LNCAP (cell line): ENCODE measurements at regions not wholly inside any gene's neighbourhood (a gene's known extent, or its start where the extent isn't known, plus 50 kb on each side); places are given as distances from the start of the nearest gene placed in this dataset.

ENCODE experiments used
- CTCF ChIP-seq: fragments of 450-650 bp; IDR thresholded peaks from 2 replicates; pipeline ENCODE4 v1.5.1; 2017; ENCODE audit warnings: mild to moderate bottlenecking

- TF ChIP-seq CTCF, result no peak
These were observed 108.7 kb upstream of the DUSP10 start for GRCh38 chr1:221850470-221851187.

DNA sequence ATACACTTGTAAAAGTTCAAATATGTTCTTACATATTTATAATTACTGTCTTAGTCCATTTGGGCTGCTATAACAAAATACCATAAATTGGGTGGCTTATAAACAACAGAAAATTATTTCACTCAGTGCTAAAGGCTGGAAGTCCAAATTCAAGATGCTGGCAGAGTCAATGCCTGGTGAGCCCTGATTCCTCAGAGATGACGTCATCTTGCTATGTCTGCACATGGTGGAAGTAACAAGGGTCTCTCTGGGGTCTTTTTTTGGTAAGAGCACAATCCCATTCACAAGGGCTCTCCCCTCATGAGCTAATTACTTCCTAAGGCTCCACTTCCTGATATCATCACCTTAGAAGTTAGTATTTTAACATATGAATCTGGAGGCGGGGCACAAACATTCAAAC, 108.0 kb upstream of the DUSP10 start:
- no peak for TF ChIP-seq CTCF

GRCh38 chr1:221849110-221849509, 107.2 kb upstream of the DUSP10 start:
- no peak for TF ChIP-seq CTCF

- TF ChIP-seq CTCF, result no peak
These were observed 105.8 kb upstream of the DUSP10 start for GRCh38 chr1:221847676-221848075.

DNA sequence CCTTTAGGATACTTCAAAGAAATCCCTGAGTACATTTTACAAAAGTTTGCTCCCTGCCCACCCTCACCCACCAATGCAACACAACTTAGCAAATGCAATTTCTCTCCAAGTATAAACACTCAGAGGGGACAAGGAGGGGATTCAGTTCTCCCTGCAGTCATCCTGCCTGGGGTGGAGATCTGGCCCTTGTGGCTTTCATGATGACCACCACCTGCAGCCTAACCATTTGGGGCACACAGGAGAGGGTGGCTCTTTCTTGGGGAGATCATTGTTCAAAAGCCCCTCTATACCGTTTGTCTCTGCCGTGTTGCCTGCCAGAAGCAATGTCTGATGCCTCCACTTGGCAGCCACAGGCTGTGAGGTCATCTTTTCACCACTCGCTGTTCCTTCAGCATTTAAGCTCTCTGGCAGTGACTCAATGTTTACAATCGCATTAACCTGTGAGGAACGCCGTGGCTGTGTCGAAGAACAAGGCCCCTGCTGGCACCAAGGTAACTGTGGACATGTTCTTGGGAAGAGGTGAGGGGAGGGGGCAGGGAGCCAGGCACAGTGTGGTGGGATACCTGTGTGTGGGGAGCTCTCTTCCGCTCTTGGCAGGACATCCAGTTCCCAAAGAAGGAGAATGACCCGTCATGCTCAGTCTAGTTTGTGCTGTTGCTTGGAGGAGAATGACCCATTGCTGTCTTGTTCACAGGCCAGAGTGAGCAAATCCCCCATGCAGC, 103.9 kb upstream of the DUSP10 start:
- TF ChIP-seq CTCF, result no peak

GRCh38 chr1:221841983-221842335, 100.1 kb upstream of the DUSP10 start:
- TF ChIP-seq CTCF, result no peak

DNA sequence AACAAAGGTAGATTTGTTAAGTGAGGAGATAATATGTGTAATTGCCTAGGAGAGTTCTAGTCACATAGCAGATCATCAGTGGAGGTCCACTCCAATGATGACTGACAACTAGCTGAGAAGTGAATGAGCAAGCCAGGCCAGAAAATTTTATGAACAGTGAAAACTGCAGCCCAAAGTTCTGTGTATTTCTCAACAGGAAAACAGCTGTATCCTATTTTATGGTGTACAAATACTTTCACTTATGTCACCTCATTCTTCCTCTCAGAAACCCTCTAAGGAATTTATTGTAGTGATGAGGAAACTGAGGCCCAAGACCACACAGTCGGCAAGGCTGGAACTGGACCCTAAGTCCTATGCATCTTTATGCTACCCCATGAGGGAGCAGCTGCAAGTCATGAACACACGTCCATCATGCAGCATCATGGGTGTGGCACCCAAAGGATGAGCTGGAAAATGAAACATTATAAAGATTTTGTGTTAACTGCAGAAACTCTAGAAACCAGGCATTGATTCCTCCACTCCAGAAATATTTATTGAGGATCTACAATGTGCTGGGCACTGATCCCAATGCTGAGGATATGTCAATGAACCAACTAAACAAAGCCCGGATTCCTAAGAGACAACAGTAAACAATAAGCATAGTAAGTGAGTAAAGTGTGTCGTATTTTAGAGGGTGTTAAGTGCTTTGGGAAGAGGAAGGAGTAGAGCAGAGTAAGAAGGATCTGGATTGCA, 99.5 kb upstream of the DUSP10 start:
- TF ChIP-seq CTCF, result no peak
